Coronary artery (tissue), 2 donors: ENCODE measurements at regions not wholly inside any gene's neighbourhood (a gene's known extent, or its start where the extent isn't known, plus 50 kb on each side); places are given as distances from the start of the nearest gene placed in this dataset.

Experiments
- DNase-seq: peaks from one replicate; pipeline ENCODE4 v3.0.0-alpha.2; 2017; ENCODE audit warnings: low spot score
- H3K27ac ChIP-seq, 2 donors: fragments of 200-600 bp; sonication (generic); one replicate each; pipeline ENCODE4 v1.5.1; 2016 to 2019
- H3K4me3 ChIP-seq: fragments of 200-600 bp; sonication (generic); 2 replicates; pipeline ENCODE4 v1.5.1; 2016; ENCODE audit warnings: mild to moderate bottlenecking, moderate library complexity
- CTCF ChIP-seq: fragments of 200-600 bp; sonication (generic); IDR thresholded peaks from one replicate; pipeline ENCODE4 v1.5.1; 2019; ENCODE audit warnings: antibody characterized with exemption

GRCh38 chr3:24947103-24947502 lies 452.5 kb upstream of the THRB start:
- Histone ChIP-seq H3K4me3 (no peak overlapping the region), H3K27ac (no peak overlapping the region)
- no peak for DNase-seq
- no peak for TF ChIP-seq CTCF

GRCh38 chr3:24951180-24951579 lies 456.5 kb upstream of the THRB start:
- no peak for DNase-seq
- no peak for TF ChIP-seq CTCF
- Histone ChIP-seq H3K27ac (no peak overlapping the region), H3K4me3 (no peak overlapping the region)

- no peak for TF ChIP-seq CTCF
- DNase-seq = no peak
- Histone ChIP-seq H3K27ac (no peak overlapping the region), H3K4me3 (no peak overlapping the region)
Measured at GRCh38 chr3:24952388-24952787, 457.7 kb upstream of the THRB start.

- TF ChIP-seq CTCF = no peak
- Histone ChIP-seq H3K27ac (no peak overlapping the region), H3K4me3 (no peak overlapping the region)
- DNase-seq = no peak
Measured at GRCh38 chr3:24953060-24953771, 458.6 kb upstream of the THRB start.

- no peak for TF ChIP-seq CTCF
- Histone ChIP-seq H3K27ac (no peak overlapping the region), H3K4me3 (no peak overlapping the region)
- DNase-seq = no peak
Measured at GRCh38 chr3:24956613-24957012, 462.0 kb upstream of the THRB start.

GRCh38 chr3:24958271-24958670 lies 463.6 kb upstream of the THRB start:
- H3K4me3 ChIP-seq = no peak overlapping the region
- DNase-seq = no peak
- no peak for TF ChIP-seq CTCF
- no peak overlapping the region for H3K27ac ChIP-seq

GRCh38 chr3:24958910-24959447 lies 464.3 kb upstream of the THRB start:
- no peak for DNase-seq
- no peak overlapping the region for H3K27ac ChIP-seq
- H3K4me3 ChIP-seq = no peak overlapping the region
- no peak for TF ChIP-seq CTCF
